DND-41 (cell line): ENCODE measurements at regions not wholly inside any gene's neighbourhood (a gene's known extent, or its start where the extent isn't known, plus 50 kb on each side); places are given as distances from the start of the nearest gene placed in this dataset.

Experiments used
- ATAC-seq: fragments of 200-7000 bp; cut with Tn5 transposase; 3 replicates; pipeline ENCODE4 v1.9.1; 2021; ENCODE audit warnings: low read depth; ENCODE audit not compliant: insufficient read depth
- DNase-seq: peaks from one replicate; pipeline ENCODE4 v3.0.0-alpha.2; 2020
- H2AFZ ChIP-seq: 2 replicates; pipeline ENCODE4 v1.6.0; 2012; ENCODE audit warnings: low read depth, low read length
- H3K27ac ChIP-seq: 2 replicates; pipeline ENCODE4 v1.5.1; 2012; ENCODE audit warnings: low read length, inconsistent platforms
- H3K27me3 ChIP-seq: fragments of 200-600 bp; sonication (generic); 2 replicates; pipeline ENCODE4 v1.6.0; 2012; ENCODE audit warnings: low read length, mild to moderate bottlenecking, inconsistent platforms; ENCODE audit not compliant: insufficient read depth, poor library complexity
- H3K36me3 ChIP-seq: 2 replicates; pipeline ENCODE4 v1.5.1; 2012; ENCODE audit warnings: low read length, inconsistent platforms; ENCODE audit not compliant: insufficient read depth
- H3K4me1 ChIP-seq: 2 replicates; pipeline ENCODE4 v1.5.1; 2012; ENCODE audit warnings: mild to moderate bottlenecking, low read length; ENCODE audit not compliant: insufficient read depth
- H3K4me2 ChIP-seq: 2 replicates; pipeline ENCODE4 v1.6.0; 2012; ENCODE audit warnings: mild to moderate bottlenecking, moderate library complexity, low read length, inconsistent platforms; ENCODE audit not compliant: insufficient read depth
- H3K4me3 ChIP-seq, 2 experiments: fragments of 200-600 bp in 1 of 2; shearing (Covaris generic) in 1 of 2; 2 replicates each; pipeline ENCODE4 v1.5.1; 2012 to 2016; ENCODE audit warnings: inconsistent platforms in 2 of 2, low read length in 2 of 2, mild to moderate bottlenecking in 2 of 2, low read depth in 1 of 2, moderate library complexity in 1 of 2
- H3K79me2 ChIP-seq: 2 replicates; pipeline ENCODE4 v1.6.0; 2012; ENCODE audit warnings: low read length, inconsistent platforms; ENCODE audit not compliant: insufficient read depth
- H3K9ac ChIP-seq: 2 replicates; pipeline ENCODE4 v1.6.0; 2012; ENCODE audit warnings: low read depth, mild to moderate bottlenecking, inconsistent platforms, low read length, moderate library complexity
- H3K9me3 ChIP-seq: 2 replicates; pipeline ENCODE4 v1.5.1; 2012; ENCODE audit warnings: low read length, moderate library complexity, mild to moderate bottlenecking, inconsistent platforms; ENCODE audit not compliant: insufficient read depth, severe bottlenecking
- H4K20me1 ChIP-seq: 2 replicates; pipeline ENCODE4 v1.6.0; 2012; ENCODE audit warnings: low read length; ENCODE audit not compliant: insufficient read depth
- CTCF ChIP-seq: IDR thresholded peaks from 2 replicates; pipeline ENCODE4 v1.5.1; 2012; ENCODE audit warnings: borderline replicate concordance, low read length, moderate library complexity, mild to moderate bottlenecking; ENCODE audit not compliant: poor library complexity, severe bottlenecking; ENCODE audit errors: extremely low read depth
- EZH2 ChIP-seq: IDR thresholded peaks from 3 replicates; pipeline ENCODE4 v1.6.1; 2012; ENCODE audit warnings: borderline replicate concordance, low read depth, mild to moderate bottlenecking, moderate library complexity, low read length, inconsistent platforms; ENCODE audit not compliant: severe bottlenecking

GRCh38 chr7:37504801-37505200 is 56.1 kb upstream of the ELMO1 start:
- TF ChIP-seq EZH2, result no peak
- TF ChIP-seq CTCF, result no peak

GRCh38 chr7:37505750-37506353 is 57.2 kb upstream of the ELMO1 start:
- TF ChIP-seq EZH2 (no peak), CTCF (no peak)
- H3K9me3 ChIP-seq, result no peaks in the 10 kb centered on the region
- H3K36me3 ChIP-seq, result no peaks in the 10 kb centered on the region
- DNase-seq, result no peak
- H2AFZ ChIP-seq, result no peak overlapping the region
- H3K27me3 ChIP-seq, result peaks cover 21% of the 10 kb centered on the region
- H3K79me2 ChIP-seq, result no peaks in the 10 kb centered on the region
- no peak overlapping the region for H3K9ac ChIP-seq
- H4K20me1 ChIP-seq, result no peaks in the 10 kb centered on the region
- ATAC-seq, result no peak
- H3K4me2 ChIP-seq, result no peak overlapping the region
- H3K27ac ChIP-seq, result no peak overlapping the region
- H3K4me3 ChIP-seq, result no peak overlapping the region
- no peaks in the 10 kb centered on the region for H3K4me1 ChIP-seq

More at GRCh38 chr7:37504801-37505200, 56.1 kb upstream of the ELMO1 start:
- Histone ChIP-seq H3K79me2 (no peaks in the 10 kb centered on the region), H3K9ac (no peak overlapping the region), H4K20me1 (no peaks in the 10 kb centered on the region), H3K27me3 (peaks cover 21% of the 10 kb centered on the region), H3K4me2 (no peak overlapping the region), H3K4me3 (no peak overlapping the region), H3K4me1 (no peaks in the 10 kb centered on the region), H3K27ac (no peak overlapping the region), H3K36me3 (no peaks in the 10 kb centered on the region), H3K9me3 (no peaks in the 10 kb centered on the region), H2AFZ (no peak overlapping the region)
- DNase-seq, result no peak
- no peak for ATAC-seq

DNA sequence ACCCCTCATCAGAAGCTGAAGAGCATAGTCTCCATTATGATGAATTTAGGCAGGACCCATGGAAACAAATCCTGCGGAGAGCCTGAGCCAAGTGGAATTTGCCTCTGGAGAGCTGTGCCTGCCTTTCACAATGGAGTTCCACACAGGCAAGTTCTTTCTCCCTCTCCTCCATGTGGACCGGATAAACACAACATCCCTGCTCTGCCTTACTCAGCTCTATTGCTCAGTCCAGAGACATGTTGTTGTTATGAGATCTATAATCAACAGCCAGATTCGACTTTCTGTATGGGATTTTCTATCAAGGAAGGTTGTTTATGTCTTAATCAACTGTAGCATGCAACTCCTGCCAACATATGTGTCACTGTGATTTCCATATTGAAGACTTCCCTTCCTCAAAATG is 59.5 kb upstream of the ELMO1 start:
- peaks cover 21% of the 10 kb centered on the region for H3K27me3 ChIP-seq
- no peak for ATAC-seq
- no peaks in the 10 kb centered on the region for H3K4me1 ChIP-seq
- no peak overlapping the region for H2AFZ ChIP-seq
- H3K79me2 ChIP-seq, result no peaks in the 10 kb centered on the region
- no peak overlapping the region for H3K27ac ChIP-seq
- no peak overlapping the region for H3K9ac ChIP-seq
- H4K20me1 ChIP-seq, result no peaks in the 10 kb centered on the region
- H3K4me2 ChIP-seq, result no peak overlapping the region
- no peaks in the 10 kb centered on the region for H3K9me3 ChIP-seq
- TF ChIP-seq CTCF, result no peak
- TF ChIP-seq EZH2, result no peak
- DNase-seq, result no peak
- no peaks in the 10 kb centered on the region for H3K36me3 ChIP-seq
- no peak overlapping the region for H3K4me3 ChIP-seq
